Urothelium cell line (cell line): ENCODE measurements at regions not wholly inside any gene's neighbourhood (a gene's known extent, or its start where the extent isn't known, plus 50 kb on each side); places are given as distances from the start of the nearest gene placed in this dataset.
A peak's percentile ranks its signal among the peaks of the same experiment; 100 is the strongest.
"Not testable (repeated sequence)": the region's sequence is repeated elsewhere in the genome, so short reads cannot be mapped to it uniquely, and the experiment has no call there.

ENCODE experiments used
- DNase-seq: peaks from one replicate; pipeline ENCODE4 v3.0.0; 2011; ENCODE audit warnings: low spot score, mixed read lengths
- FAIRE-seq: peaks from 2 replicates; lab custom pipeline; 2011; peaks lifted over from hg19 to GRCh38; lab: Jason Lieb, UNC

- not testable (repeated sequence) for FAIRE-seq, DNase-seq
Observed at GRCh38 chr14:30413184-30413583, 145.8 kb upstream of the G2E3 start.

- DNase-seq (no peak), FAIRE-seq (no peak)
Observed at GRCh38 chr14:30417121-30417520, 141.8 kb upstream of the G2E3 start.

- FAIRE-seq (no peak), DNase-seq (no peak)
Observed at GRCh38 chr14:30417999-30418398, 141.0 kb upstream of the G2E3 start.

- DNase-seq (no peak), FAIRE-seq (no peak)
Observed at GRCh38 chr14:30419037-30419436, 139.9 kb upstream of the G2E3 start.

- DNase-seq: no peak
- FAIRE-seq: no peak
Observed at GRCh38 chr14:30420515-30420914, 138.4 kb upstream of the G2E3 start.

- no peak for DNase-seq
- no peak for FAIRE-seq
Observed at GRCh38 chr14:30426463-30426862, 132.5 kb upstream of the G2E3 start.

GRCh38 chr14:30427401-30427800, 131.6 kb upstream of the G2E3 start:
- DNase-seq (no peak), FAIRE-seq (no peak)

- FAIRE-seq: no peak
- DNase-seq: no peak
Observed at GRCh38 chr14:30427846-30428245, 131.1 kb upstream of the G2E3 start.

- FAIRE-seq: no peak
- no peak for DNase-seq
Observed at GRCh38 chr14:30431552-30431951, 127.4 kb upstream of the G2E3 start.

- DNase-seq (no peak), FAIRE-seq (peak; percentile 13)
Observed at GRCh38 chr14:30440961-30441360, 118.0 kb upstream of the G2E3 start.

GRCh38 chr14:30443368-30444007, 115.5 kb upstream of the G2E3 start:
- DNase-seq: no peak
- FAIRE-seq: no peak

GRCh38 chr14:30444451-30444850, 114.5 kb upstream of the G2E3 start:
- no peak for FAIRE-seq
- no peak for DNase-seq

- FAIRE-seq (no peak), DNase-seq (no peak)
Observed at GRCh38 chr14:30445011-30445793, 113.8 kb upstream of the G2E3 start.

GRCh38 chr14:30445852-30446251, 113.1 kb upstream of the G2E3 start:
- no peak for DNase-seq
- no peak for FAIRE-seq

- DNase-seq (no peak), FAIRE-seq (no peak)
Observed at GRCh38 chr14:30450631-30451545, 108.1 kb upstream of the G2E3 start.

- DNase-seq: no peak
- no peak for FAIRE-seq
Observed at GRCh38 chr14:30456296-30456695, 102.7 kb upstream of the G2E3 start.

GRCh38 chr14:30462358-30462757, 96.6 kb upstream of the G2E3 start:
- FAIRE-seq (no peak), DNase-seq (no peak)

GRCh38 chr14:30464481-30464880, 94.5 kb upstream of the G2E3 start:
- no peak for DNase-seq
- FAIRE-seq: no peak

GRCh38 chr14:30468354-30468753, 90.6 kb upstream of the G2E3 start:
- no peak for FAIRE-seq
- no peak for DNase-seq

- FAIRE-seq (no peak), DNase-seq (no peak)
Observed at GRCh38 chr14:30471980-30472379, 87.0 kb upstream of the G2E3 start.
